ENCODE measurements at regions not wholly inside any gene's neighbourhood (a gene's known extent, or its start where the extent isn't known, plus 50 kb on each side); places are given as distances from the start of the nearest gene placed in this dataset.

DNA sequence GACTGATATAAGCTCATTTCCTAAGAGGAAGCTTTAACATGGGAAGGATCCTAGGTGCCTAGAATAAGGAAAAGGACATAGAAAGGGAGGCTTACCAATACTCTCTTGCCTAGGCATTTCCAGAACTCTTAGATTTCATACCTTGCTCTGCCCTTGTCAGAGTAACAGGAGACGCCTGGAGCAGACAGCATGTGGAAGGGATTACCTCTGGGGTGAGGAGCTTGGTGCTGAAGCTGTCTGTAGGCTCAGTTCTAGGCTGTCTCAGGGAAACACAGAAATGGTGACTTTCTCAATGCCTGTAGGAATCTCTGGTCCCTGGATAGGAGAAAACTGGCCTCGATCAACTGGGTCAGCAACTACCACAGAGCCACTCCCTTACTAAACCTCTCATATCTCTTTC is 150.0 kb downstream of the SLC4A3 start:
- TF ChIP-seq, protein P1, sequence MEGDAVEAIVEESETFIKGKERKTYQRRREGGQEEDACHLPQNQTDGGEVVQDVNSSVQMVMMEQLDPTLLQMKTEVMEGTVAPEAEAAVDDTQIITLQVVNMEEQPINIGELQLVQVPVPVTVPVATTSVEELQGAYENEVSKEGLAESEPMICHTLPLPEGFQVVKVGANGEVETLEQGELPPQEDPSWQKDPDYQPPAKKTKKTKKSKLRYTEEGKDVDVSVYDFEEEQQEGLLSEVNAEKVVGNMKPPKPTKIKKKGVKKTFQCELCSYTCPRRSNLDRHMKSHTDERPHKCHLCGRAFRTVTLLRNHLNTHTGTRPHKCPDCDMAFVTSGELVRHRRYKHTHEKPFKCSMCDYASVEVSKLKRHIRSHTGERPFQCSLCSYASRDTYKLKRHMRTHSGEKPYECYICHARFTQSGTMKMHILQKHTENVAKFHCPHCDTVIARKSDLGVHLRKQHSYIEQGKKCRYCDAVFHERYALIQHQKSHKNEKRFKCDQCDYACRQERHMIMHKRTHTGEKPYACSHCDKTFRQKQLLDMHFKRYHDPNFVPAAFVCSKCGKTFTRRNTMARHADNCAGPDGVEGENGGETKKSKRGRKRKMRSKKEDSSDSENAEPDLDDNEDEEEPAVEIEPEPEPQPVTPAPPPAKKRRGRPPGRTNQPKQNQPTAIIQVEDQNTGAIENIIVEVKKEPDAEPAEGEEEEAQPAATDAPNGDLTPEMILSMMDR (IDR thresholded peaks at IDR 0.05; ENCODE audit: extremely low read depth, low read depth, low read length): no peak
- H4K20me1 ChIP-seq (ENCODE audit: insufficient read depth, low read length): no peaks in the 10 kb centered on the region
- H3K27ac ChIP-seq (ENCODE audit: low read depth, low read length): no peak overlapping the region

GRCh38 chr2:219778189-219778588 is 150.8 kb downstream of the SLC4A3 start:
- Histone ChIP-seq H3K4me2 (ENCODE audit: insufficient read depth, low read length) (no peak overlapping the region), H3K4me1 (ENCODE audit: insufficient read depth, low read length) (no peaks in the 10 kb centered on the region), H3K9me3 (ENCODE audit: low read depth, low read length) (no peaks in the 10 kb centered on the region), H2AFZ (ENCODE audit: low read length) (no peak overlapping the region), H3K79me2 (ENCODE audit: insufficient read depth, low read length) (no peaks in the 10 kb centered on the region), H3K4me3 (ENCODE audit: insufficient read depth, low read length) (no peak overlapping the region), H3K36me3 (ENCODE audit: insufficient read depth, low read length) (no peaks in the 10 kb centered on the region), H3K27me3 (ENCODE audit: insufficient read depth, low read length) (no peaks in the 10 kb centered on the region), H4K20me1 (ENCODE audit: insufficient read depth, low read length) (no peaks in the 10 kb centered on the region), H3K27ac (ENCODE audit: low read depth, low read length) (no peak overlapping the region)
- TF ChIP-seq, protein P1 (IDR thresholded peaks at IDR 0.05; ENCODE audit: extremely low read depth, low read depth, low read length): no peak
- no peak for DNase-seq (ENCODE audit: insufficient read length, low spot score, missing footprints)

More for the DNA sequence above, 150.0 kb downstream of the SLC4A3 start:
- H3K4me1 ChIP-seq (ENCODE audit: insufficient read depth, low read length): no peaks in the 10 kb centered on the region
- H3K4me2 ChIP-seq (ENCODE audit: insufficient read depth, low read length): no peak overlapping the region
- no peak for DNase-seq (ENCODE audit: insufficient read length, low spot score, missing footprints)
- H2AFZ ChIP-seq (ENCODE audit: low read length): no peak overlapping the region
- H3K9me3 ChIP-seq (ENCODE audit: low read depth, low read length): no peaks in the 10 kb centered on the region
- H3K36me3 ChIP-seq (ENCODE audit: insufficient read depth, low read length): no peaks in the 10 kb centered on the region
- no peaks in the 10 kb centered on the region for H3K27me3 ChIP-seq (ENCODE audit: insufficient read depth, low read length)
- H3K4me3 ChIP-seq (ENCODE audit: insufficient read depth, low read length): no peak overlapping the region
- H3K79me2 ChIP-seq (ENCODE audit: insufficient read depth, low read length): no peaks in the 10 kb centered on the region

- Histone ChIP-seq H3K27me3 (ENCODE audit: insufficient read depth, low read length) (no peaks in the 10 kb centered on the region), H2AFZ (ENCODE audit: low read length) (no peak overlapping the region), H3K4me2 (ENCODE audit: insufficient read depth, low read length) (no peak overlapping the region), H3K9me3 (ENCODE audit: low read depth, low read length) (no peaks in the 10 kb centered on the region), H3K36me3 (ENCODE audit: insufficient read depth, low read length) (no peaks in the 10 kb centered on the region), H4K20me1 (ENCODE audit: insufficient read depth, low read length) (no peaks in the 10 kb centered on the region), H3K4me3 (ENCODE audit: insufficient read depth, low read length) (no peak overlapping the region), H3K79me2 (ENCODE audit: insufficient read depth, low read length) (no peaks in the 10 kb centered on the region), H3K4me1 (ENCODE audit: insufficient read depth, low read length) (no peaks in the 10 kb centered on the region), H3K27ac (ENCODE audit: low read depth, low read length) (no peak overlapping the region)
- no peak for DNase-seq (ENCODE audit: insufficient read length, low spot score, missing footprints)
- TF ChIP-seq, protein P1 (IDR thresholded peaks at IDR 0.05; ENCODE audit: extremely low read depth, low read depth, low read length): no peak
Measured at GRCh38 chr2:219782737-219783348, 155.4 kb downstream of the SLC4A3 start.

GRCh38 chr2:219783359-219783975 is 156.0 kb downstream of the SLC4A3 start:
- Histone ChIP-seq H3K9me3 (ENCODE audit: low read depth, low read length) (no peaks in the 10 kb centered on the region), H3K36me3 (ENCODE audit: insufficient read depth, low read length) (no peaks in the 10 kb centered on the region), H3K79me2 (ENCODE audit: insufficient read depth, low read length) (no peaks in the 10 kb centered on the region), H2AFZ (ENCODE audit: low read length) (no peak overlapping the region), H3K27me3 (ENCODE audit: insufficient read depth, low read length) (no peaks in the 10 kb centered on the region), H3K27ac (ENCODE audit: low read depth, low read length) (no peak overlapping the region), H4K20me1 (ENCODE audit: insufficient read depth, low read length) (no peaks in the 10 kb centered on the region), H3K4me3 (ENCODE audit: insufficient read depth, low read length) (no peak overlapping the region), H3K4me1 (ENCODE audit: insufficient read depth, low read length) (no peaks in the 10 kb centered on the region), H3K4me2 (ENCODE audit: insufficient read depth, low read length) (no peak overlapping the region)
- TF ChIP-seq, protein P1 (IDR thresholded peaks at IDR 0.05; ENCODE audit: extremely low read depth, low read depth, low read length): no peak
- no peak for DNase-seq (ENCODE audit: insufficient read length, low spot score, missing footprints)
